K562 (cell line): ENCODE measurements at regions not wholly inside any gene's neighbourhood (a gene's known extent, or its start where the extent isn't known, plus 50 kb on each side); places are given as distances from the start of the nearest gene placed in this dataset.

Experiments used
- BCOR ChIP-seq: fragments of 450-650 bp; IDR thresholded peaks from 2 replicates; pipeline ENCODE4 v1.6.1; 2016
- HDAC2 ChIP-seq: fragments of 450-650 bp; IDR thresholded peaks from 2 replicates; pipeline ENCODE4 v1.6.1; 2016; ENCODE audit warnings: mild to moderate bottlenecking
- NR3C1 ChIP-seq: sonication (generic); formaldehyde crosslinking; IDR thresholded peaks from 2 replicates; pipeline ENCODE4 v1.8.1; 2022; ENCODE audit warnings: missing genetic modification reagents
- SRF ChIP-seq, 2 experiments: fragments of 250-450, 450-650 bp in 1 of 2; sonication (Bioruptor Pico) in 1 of 2; sonication (generic) in 1 of 2; formaldehyde crosslinking; IDR thresholded peaks; 2 replicates each; pipeline versions ENCODE4 v1.5.0 to v1.5.1; 2020 to 2022; ENCODE audit warnings: mild to moderate bottlenecking in 1 of 2, missing genetic modification reagents in 1 of 2
- ZKSCAN1 ChIP-seq: fragments of 150-350 bp; IDR thresholded peaks from 2 replicates; pipeline ENCODE4 v1.6.1; 2016; ENCODE audit warnings: low read depth, low read length
- ZNF134 ChIP-seq: fragments of 250-450 bp; sonication (Bioruptor Pico); conservative IDR thresholded peaks from 2 replicates; pipeline ENCODE4 v1.4.0; 2020
- TF ChIP-seq, protein P1 (sequence below): sonication (generic); formaldehyde crosslinking; IDR thresholded peaks from 2 replicates; pipeline ENCODE4 v1.8.0; 2023; ENCODE audit warnings: mild to moderate bottlenecking, missing genetic modification reagents
- TF ChIP-seq, protein P2 (sequence below): fragments of 450-650 bp; formaldehyde crosslinking; IDR thresholded peaks from 2 replicates; pipeline ENCODE4 v1.4.0; 2020; ENCODE audit warnings: mild to moderate bottlenecking, moderate library complexity

DNA sequence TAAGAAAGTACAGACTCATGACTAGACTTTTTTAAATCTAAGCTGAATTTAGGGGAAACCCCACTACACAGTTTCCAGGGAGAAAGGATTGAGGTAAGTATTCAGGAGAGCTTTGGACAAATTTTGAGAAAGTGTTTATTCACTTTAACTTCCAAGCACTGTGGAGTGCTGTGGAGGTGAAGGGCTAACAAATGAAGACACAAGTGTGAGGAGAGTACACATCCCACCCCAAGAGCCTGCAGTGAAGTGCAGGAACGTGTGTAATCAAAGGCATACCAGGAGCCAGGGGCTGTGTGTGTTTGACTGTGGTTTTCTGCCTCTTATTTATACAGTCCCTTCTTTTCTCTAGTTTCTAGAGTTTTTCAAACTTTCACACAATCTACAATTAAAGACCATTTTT, 118.3 kb downstream of the CMPK2 start (continued):
- TF ChIP-seq, protein P1, sequence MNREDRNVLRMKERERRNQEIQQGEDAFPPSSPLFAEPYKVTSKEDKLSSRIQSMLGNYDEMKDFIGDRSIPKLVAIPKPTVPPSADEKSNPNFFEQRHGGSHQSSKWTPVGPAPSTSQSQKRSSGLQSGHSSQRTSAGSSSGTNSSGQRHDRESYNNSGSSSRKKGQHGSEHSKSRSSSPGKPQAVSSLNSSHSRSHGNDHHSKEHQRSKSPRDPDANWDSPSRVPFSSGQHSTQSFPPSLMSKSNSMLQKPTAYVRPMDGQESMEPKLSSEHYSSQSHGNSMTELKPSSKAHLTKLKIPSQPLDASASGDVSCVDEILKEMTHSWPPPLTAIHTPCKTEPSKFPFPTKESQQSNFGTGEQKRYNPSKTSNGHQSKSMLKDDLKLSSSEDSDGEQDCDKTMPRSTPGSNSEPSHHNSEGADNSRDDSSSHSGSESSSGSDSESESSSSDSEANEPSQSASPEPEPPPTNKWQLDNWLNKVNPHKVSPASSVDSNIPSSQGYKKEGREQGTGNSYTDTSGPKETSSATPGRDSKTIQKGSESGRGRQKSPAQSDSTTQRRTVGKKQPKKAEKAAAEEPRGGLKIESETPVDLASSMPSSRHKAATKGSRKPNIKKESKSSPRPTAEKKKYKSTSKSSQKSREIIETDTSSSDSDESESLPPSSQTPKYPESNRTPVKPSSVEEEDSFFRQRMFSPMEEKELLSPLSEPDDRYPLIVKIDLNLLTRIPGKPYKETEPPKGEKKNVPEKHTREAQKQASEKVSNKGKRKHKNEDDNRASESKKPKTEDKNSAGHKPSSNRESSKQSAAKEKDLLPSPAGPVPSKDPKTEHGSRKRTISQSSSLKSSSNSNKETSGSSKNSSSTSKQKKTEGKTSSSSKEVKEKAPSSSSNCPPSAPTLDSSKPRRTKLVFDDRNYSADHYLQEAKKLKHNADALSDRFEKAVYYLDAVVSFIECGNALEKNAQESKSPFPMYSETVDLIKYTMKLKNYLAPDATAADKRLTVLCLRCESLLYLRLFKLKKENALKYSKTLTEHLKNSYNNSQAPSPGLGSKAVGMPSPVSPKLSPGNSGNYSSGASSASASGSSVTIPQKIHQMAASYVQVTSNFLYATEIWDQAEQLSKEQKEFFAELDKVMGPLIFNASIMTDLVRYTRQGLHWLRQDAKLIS = no peak
- TF ChIP-seq HDAC2 = no peak
- no peak for TF ChIP-seq NR3C1 (CRISPR knock-in tag)
- no peak for TF ChIP-seq SRF (CRISPR knock-in tag; IDR thresholded peaks at IDR 0.05)
- no peak for TF ChIP-seq BCOR
- TF ChIP-seq ZKSCAN1 = no peak
- TF ChIP-seq ZNF134 = no peak
- TF ChIP-seq, protein P2, sequence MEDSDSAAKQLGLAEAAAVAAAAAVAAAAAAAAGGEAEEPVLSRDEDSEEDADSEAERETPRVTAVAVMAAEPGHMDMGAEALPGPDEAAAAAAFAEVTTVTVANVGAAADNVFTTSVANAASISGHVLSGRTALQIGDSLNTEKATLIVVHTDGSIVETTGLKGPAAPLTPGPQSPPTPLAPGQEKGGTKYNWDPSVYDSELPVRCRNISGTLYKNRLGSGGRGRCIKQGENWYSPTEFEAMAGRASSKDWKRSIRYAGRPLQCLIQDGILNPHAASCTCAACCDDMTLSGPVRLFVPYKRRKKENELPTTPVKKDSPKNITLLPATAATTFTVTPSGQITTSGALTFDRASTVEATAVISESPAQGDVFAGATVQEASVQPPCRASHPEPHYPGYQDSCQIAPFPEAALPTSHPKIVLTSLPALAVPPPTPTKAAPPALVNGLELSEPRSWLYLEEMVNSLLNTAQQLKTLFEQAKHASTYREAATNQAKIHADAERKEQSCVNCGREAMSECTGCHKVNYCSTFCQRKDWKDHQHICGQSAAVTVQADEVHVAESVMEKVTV (CRISPR knock-in tag) = no peak
